SK-N-SH treated with all-trans-retinoic acid at 6 μM for 48 hours (cell line): ENCODE measurements at regions not wholly inside any gene's neighbourhood (a gene's known extent, or its start where the extent isn't known, plus 50 kb on each side); places are given as distances from the start of the nearest gene placed in this dataset.

Experiments used
- ARNTL ChIP-seq: fragments of 450-650 bp; formaldehyde crosslinking; IDR thresholded peaks from 2 replicates; pipeline ENCODE4 v1.5.0; 2020; ENCODE audit warnings: low read depth, mild to moderate bottlenecking, moderate library complexity, borderline replicate concordance
- PPARA ChIP-seq: fragments of 250-450 bp; sonication (Bioruptor Pico); IDR thresholded peaks from 2 replicates; pipeline ENCODE4 v1.5.0; 2020; ENCODE audit warnings: mild to moderate bottlenecking, borderline replicate concordance
- SNAI2 ChIP-seq: fragments of 250-450 bp; sonication (Bioruptor Pico); IDR thresholded peaks from 2 replicates; pipeline ENCODE4 v1.5.0; 2020; ENCODE audit warnings: mild to moderate bottlenecking, moderate library complexity
- ZC3H10 ChIP-seq: fragments of 250-450 bp; sonication (Bioruptor Pico); IDR thresholded peaks from 2 replicates; pipeline ENCODE4 v1.5.1; 2021; ENCODE audit warnings: mild to moderate bottlenecking, moderate library complexity
- ZFP3 ChIP-seq: fragments of 250-450 bp; sonication (Bioruptor Pico); IDR thresholded peaks from 2 replicates; pipeline ENCODE4 v1.5.0; 2020; ENCODE audit warnings: mild to moderate bottlenecking, moderate library complexity
- TF ChIP-seq, protein P1 (sequence below): fragments of 250-450 bp; sonication (Bioruptor Pico); IDR thresholded peaks from 2 replicates; pipeline ENCODE4 v1.5.1; 2021; ENCODE audit warnings: mild to moderate bottlenecking, moderate library complexity
- TF ChIP-seq, protein P2 (sequence below): fragments of 250-450 bp; sonication (Bioruptor Pico); IDR thresholded peaks from 2 replicates; pipeline ENCODE4 v1.8.0; 2021; ENCODE audit warnings: low read depth, mild to moderate bottlenecking, moderate library complexity, borderline replicate concordance
- TF ChIP-seq, protein P3 (sequence below): fragments of 250-450 bp; sonication (Bioruptor Pico); IDR thresholded peaks from 2 replicates; pipeline ENCODE4 v1.5.1; 2020; ENCODE audit warnings: low read depth, mild to moderate bottlenecking, moderate library complexity
- TF ChIP-seq, protein P4 (sequence below): fragments of 250-450 bp; sonication (Bioruptor Pico); IDR thresholded peaks from 2 replicates; pipeline ENCODE4 v1.8.0; 2020; ENCODE audit warnings: mild to moderate bottlenecking, moderate library complexity, borderline replicate concordance

DNA sequence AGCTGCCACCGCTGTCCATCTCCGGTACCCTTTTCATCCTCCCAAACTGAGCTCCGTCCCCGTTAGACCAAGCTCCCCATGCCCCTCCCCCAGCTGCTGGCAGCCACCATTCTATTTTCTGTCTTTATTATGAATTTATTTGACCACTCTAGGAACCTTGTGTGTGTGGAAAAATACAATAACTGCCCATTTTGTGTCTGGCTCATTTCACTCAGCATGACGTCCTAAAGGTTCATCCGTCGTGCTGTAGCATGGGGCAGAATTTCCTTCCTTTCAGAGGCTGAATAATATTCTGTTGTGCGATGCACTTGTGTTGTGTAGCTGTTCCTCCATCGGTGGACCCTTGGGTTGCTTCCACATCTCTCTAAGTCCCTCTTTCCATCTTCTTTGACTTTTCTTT, 263.1 kb downstream of the SEC14L1 start:
- TF ChIP-seq, protein P1, sequence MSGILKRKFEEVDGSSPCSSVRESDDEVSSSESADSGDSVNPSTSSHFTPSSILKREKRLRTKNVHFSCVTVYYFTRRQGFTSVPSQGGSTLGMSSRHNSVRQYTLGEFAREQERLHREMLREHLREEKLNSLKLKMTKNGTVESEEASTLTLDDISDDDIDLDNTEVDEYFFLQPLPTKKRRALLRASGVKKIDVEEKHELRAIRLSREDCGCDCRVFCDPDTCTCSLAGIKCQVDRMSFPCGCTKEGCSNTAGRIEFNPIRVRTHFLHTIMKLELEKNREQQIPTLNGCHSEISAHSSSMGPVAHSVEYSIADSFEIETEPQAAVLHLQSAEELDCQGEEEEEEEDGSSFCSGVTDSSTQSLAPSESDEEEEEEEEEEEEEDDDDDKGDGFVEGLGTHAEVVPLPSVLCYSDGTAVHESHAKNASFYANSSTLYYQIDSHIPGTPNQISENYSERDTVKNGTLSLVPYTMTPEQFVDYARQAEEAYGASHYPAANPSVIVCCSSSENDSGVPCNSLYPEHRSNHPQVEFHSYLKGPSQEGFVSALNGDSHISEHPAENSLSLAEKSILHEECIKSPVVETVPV (CRISPR knock-in tag) = no peak
- no peak for TF ChIP-seq SNAI2 (CRISPR knock-in tag)
- no peak for TF ChIP-seq ZFP3 (CRISPR knock-in tag)
- TF ChIP-seq PPARA (CRISPR knock-in tag) = no peak
- TF ChIP-seq, protein P2, sequence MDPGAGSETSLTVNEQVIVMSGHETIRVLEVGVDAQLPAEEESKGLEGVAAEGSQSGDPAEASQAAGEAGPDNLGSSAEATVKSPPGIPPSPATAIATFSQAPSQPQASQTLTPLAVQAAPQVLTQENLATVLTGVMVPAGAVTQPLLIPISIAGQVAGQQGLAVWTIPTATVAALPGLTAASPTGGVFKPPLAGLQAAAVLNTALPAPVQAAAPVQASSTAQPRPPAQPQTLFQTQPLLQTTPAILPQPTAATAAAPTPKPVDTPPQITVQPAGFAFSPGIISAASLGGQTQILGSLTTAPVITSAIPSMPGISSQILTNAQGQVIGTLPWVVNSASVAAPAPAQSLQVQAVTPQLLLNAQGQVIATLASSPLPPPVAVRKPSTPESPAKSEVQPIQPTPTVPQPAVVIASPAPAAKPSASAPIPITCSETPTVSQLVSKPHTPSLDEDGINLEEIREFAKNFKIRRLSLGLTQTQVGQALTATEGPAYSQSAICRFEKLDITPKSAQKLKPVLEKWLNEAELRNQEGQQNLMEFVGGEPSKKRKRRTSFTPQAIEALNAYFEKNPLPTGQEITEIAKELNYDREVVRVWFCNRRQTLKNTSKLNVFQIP (CRISPR knock-in tag) = no peak
- TF ChIP-seq ZC3H10 = no peak
- TF ChIP-seq, protein P3, sequence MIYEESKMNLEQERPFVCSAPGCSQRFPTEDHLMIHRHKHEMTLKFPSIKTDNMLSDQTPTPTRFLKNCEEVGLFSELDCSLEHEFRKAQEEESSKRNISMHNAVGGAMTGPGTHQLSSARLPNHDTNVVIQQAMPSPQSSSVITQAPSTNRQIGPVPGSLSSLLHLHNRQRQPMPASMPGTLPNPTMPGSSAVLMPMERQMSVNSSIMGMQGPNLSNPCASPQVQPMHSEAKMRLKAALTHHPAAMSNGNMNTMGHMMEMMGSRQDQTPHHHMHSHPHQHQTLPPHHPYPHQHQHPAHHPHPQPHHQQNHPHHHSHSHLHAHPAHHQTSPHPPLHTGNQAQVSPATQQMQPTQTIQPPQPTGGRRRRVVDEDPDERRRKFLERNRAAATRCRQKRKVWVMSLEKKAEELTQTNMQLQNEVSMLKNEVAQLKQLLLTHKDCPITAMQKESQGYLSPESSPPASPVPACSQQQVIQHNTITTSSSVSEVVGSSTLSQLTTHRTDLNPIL = no peak
- TF ChIP-seq, protein P4, sequence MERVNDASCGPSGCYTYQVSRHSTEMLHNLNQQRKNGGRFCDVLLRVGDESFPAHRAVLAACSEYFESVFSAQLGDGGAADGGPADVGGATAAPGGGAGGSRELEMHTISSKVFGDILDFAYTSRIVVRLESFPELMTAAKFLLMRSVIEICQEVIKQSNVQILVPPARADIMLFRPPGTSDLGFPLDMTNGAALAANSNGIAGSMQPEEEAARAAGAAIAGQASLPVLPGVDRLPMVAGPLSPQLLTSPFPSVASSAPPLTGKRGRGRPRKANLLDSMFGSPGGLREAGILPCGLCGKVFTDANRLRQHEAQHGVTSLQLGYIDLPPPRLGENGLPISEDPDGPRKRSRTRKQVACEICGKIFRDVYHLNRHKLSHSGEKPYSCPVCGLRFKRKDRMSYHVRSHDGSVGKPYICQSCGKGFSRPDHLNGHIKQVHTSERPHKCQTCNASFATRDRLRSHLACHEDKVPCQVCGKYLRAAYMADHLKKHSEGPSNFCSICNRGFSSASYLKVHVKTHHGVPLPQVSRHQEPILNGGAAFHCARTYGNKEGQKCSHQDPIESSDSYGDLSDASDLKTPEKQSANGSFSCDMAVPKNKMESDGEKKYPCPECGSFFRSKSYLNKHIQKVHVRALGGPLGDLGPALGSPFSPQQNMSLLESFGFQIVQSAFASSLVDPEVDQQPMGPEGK = no peak
- no peak for TF ChIP-seq ARNTL (CRISPR knock-in tag)
